ENCODE measurements at regions not wholly inside any gene's neighbourhood (a gene's known extent, or its start where the extent isn't known, plus 50 kb on each side); places are given as distances from the start of the nearest gene placed in this dataset.

GRCh38 chr2:37809931-37810570, 115.0 kb upstream of the RMDN2 start:
- no peak for DNase-seq

GRCh38 chr2:37812414-37812813, 112.7 kb upstream of the RMDN2 start:
- DNase-seq: no peak

GRCh38 chr2:37812941-37813730, 112.0 kb upstream of the RMDN2 start:
- DNase-seq: no peak

DNA sequence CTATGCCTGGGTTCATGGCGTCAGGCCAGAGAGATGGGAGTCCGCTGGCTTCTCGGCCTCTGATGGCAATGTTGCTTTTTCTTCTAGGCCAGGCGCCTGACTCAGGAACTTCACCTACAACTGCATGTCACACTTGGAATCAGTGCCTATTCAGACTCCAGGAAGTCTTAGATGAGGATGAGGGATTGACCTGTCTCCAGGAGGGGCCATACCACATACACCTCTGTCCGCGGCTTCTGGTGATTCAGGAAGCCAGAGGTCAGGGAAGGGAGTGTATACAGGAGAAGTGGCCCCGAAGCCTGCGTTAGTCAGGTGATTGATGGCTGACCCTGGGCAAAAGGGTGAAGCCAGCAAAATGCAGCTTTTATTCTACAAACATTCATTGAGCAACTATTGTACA, 109.1 kb upstream of the RMDN2 start:
- no peak for DNase-seq

DNA sequence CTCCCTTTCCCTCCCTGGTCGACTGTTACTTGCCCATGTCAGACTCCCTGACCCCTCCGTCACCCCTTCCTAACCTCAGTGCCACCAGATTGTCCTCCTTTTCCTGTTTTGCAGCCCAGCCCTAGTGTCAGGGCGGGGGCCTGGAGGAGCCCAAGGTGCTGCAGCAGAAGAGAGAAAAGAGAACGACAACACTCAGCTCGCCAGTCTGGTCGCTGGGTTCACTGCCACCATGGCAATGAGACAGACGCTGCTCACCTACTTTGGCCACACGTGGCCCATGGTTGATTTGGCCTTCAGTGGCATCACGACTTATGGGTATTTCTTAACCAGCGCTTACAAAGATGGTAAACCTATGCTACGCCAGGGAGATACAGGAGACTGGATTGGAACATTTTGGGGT, 108.4 kb upstream of the RMDN2 start:
- no peak for DNase-seq

- DNase-seq: no peak
These were observed 105.9 kb upstream of the RMDN2 start for GRCh38 chr2:37819186-37819585.

DNA sequence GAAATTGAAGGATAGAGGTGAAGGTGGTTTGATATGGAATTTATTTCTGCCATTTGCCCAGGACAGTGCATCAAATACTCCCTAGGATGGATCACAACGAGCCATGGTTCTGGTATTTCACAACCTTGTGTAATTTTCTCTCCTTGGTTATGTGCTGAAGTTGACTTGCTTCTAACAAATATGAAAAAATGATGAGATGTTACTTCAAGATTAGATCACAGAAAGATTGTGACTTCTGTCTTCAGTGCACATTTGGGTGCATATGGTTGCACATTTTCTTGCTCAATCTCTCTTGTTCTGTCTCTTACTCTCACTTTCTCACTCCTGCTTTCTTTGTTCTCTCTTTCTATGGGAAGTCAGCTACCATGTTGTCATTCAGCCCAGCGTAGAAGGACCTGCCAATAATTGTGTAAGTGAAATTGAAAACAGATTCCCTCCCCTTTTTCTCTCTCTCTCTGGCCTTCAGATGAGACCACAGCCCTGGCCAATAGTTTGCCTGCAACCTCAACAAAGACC, 104.6 kb upstream of the RMDN2 start:
- DNase-seq: no peak

- no peak for DNase-seq
These were observed 99.5 kb upstream of the RMDN2 start for GRCh38 chr2:37825586-37825985.

GRCh38 chr2:37826611-37827010, 98.5 kb upstream of the RMDN2 start:
- DNase-seq: no peak

DNA sequence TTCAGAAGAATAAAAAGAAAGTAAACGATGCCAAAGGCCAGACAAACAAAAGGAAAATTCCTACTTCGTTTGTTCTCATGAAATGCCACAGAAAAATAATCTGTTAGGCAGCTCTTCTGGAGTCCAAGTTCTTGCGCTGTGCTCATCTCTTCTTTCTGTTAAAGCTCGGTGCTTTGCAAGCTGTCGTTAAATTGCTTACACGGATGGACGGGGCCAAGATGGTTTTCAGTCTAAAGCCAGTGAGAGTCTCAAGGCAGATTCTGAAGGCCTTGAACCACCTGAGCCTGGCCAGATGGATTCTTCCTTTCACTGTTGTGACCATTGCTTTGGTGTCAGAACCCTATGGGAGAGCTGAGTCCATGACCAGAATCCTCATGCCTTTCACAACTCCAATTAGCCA, 97.6 kb upstream of the RMDN2 start:
- no peak for DNase-seq

DNA sequence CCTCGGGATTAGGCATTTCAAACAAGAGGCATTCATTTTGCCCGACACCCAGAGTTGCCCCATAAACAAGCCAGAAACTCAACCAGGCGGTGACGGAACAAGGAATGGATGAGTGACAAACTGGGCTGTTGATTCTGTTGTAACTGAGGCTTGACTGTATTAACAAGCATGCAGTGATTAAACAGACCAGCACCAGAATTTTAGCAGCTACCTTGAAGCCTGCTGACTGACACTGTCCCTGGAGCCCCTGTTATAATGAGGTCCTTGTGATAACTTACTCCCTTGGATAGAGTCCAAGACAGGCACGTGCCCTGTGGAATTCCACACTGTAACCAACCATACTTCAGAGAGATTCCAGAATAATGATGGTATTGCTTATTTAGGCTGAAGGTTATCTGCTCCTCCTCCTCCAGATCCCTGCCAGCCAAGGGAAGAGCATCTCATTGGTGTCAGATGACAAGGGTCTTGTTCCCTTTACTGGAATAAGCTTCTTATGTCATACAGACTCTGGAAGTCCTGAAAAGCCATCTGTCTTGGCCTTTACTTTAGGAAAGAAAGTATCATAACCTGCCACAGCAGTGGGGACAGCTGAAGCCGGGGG, 97.1 kb upstream of the RMDN2 start:
- no peak for DNase-seq

DNA sequence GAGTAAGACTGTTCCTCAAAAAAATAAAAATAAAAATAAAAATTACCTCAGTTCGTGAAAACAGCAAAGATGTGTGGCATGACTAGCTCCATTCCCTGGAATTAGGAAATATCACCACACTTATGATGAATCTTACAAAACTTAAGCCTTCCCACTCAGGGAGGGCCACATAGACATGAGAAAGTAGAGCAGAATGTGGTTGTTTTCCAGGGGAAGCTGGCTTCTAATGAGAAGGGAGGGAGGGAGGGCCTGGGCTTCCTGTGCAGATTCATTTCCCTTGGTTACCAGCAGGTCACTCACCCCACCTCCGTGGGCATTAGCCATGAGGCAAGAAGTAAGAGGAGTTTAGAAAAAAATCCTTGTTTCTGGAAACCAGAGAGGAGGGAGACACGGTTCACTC, 95.9 kb upstream of the RMDN2 start:
- no peak for DNase-seq

GRCh38 chr2:37829616-37830395, 95.3 kb upstream of the RMDN2 start:
- no peak for DNase-seq

DNA sequence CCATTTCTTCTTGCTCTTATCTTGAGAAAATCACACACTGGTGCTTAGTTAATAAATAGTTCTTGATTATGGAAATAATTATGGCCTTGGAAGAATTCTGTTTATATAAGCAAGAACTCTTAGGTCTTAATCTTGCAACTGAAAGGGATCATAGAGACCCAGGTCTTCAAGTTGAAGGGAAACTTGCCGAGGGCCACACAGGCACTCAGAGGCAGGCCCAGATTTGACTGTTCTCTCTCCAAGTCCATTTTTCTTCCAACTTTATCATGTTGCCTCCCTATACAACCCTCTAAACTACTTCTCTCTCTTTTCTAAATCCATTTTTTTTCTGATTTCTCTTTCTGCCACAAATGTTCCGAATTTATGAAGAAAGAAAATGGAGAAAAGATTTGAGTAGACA, 94.5 kb upstream of the RMDN2 start:
- DNase-seq: no peak

DNA sequence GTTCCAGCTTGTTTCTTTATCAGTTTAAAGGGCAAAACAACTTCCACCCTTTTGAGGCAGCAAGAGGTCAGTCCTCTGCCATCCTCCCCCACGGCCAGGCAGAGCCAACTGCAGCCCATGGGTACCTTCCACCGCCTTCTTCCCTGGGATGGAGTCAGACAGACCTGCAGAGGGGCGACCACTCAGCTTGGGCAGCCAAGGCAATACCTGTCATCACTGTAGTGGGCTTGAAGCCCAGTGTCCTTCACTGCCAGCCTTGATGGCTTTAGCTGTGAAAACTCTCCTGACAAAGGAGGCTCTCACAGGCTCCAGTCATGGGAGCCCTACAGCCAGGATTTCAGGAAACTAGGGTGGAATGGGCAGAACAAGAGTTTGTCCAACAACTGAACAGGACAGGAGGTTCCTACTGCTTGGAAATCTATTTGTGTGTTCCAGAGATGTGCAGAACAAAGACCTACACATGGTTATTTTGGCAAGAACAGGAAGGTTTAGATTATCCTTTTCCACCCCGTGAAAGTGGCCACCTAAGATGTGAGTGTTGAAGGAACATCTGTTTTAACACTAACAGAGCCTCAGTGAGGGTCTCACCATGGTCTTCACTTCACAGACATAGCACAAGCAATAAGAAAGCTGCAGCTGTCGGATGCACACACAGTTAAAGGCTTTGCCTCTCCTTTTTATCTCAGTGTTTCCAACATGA, 93.9 kb upstream of the RMDN2 start:
- no peak for DNase-seq

GRCh38 chr2:37832590-37833197, 92.4 kb upstream of the RMDN2 start:
- peak; percentile 87 for DNase-seq

- peak; percentile 55 for DNase-seq
These were observed 91.7 kb upstream of the RMDN2 start for GRCh38 chr2:37833423-37833822.

DNA sequence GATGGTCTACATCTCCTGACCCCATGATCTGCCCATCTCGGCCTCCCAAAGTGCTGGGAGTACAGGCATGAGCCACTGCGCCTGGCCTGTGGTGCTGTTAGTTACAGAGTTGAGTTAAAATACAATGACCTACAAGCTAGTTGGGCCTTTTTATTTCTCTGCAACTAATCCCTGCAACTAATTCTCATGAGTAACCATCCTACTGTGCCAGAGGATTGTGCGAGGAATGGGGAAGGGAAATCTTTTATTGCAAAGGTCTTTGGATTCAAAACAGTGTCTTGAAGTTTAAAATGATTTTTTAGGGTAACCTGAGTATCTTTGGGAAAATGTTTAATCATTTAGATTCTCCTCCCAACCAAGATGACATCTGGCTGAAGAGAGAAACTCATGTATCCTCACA, 88.8 kb upstream of the RMDN2 start:
- DNase-seq: no peak

- DNase-seq: no peak
These were observed 88.4 kb upstream of the RMDN2 start for GRCh38 chr2:37836711-37837110.

DNA sequence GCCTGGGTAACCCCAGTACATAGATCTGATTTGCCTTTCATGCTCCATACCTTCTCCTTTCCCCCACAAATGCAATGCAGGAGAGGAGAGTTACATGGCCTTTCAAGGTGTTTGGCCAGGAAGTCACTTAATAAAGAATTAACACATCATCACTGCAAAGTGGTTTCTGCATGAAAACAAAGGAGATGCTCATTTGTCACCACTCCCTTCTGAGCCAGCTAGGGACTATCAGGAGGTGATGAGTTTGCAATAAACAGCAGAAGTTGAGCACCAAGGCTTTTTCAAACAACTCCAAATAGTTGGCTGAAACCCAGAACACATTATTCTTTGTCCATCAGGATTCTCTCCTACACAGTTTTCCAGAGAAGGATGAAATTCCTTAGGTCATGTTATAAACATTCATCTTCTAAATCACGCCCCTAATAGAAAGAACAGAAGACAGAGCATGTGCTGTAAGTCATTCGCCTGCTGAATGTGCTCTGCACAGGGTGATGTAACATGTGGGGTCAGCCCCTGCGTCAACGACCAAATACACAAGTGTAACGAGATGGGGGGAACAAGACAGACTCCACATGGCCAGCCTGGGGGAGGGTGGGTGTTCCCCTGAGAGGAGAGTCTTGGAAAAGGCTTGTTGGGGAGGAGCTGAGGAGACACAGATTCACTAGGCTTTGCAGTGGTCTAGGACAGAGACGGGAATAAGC, 87.3 kb upstream of the RMDN2 start:
- no peak for DNase-seq

GRCh38 chr2:37838541-37839167, 86.4 kb upstream of the RMDN2 start:
- DNase-seq: no peak

Measured in activated CD4-positive, alpha-beta T cell treated with anti-CD3 and anti-CD28 coated beads for 48 hours (primary cell).